ENCODE measurements at regions not wholly inside any gene's neighbourhood (a gene's known extent, or its start where the extent isn't known, plus 50 kb on each side); places are given as distances from the start of the nearest gene placed in this dataset.

DNA sequence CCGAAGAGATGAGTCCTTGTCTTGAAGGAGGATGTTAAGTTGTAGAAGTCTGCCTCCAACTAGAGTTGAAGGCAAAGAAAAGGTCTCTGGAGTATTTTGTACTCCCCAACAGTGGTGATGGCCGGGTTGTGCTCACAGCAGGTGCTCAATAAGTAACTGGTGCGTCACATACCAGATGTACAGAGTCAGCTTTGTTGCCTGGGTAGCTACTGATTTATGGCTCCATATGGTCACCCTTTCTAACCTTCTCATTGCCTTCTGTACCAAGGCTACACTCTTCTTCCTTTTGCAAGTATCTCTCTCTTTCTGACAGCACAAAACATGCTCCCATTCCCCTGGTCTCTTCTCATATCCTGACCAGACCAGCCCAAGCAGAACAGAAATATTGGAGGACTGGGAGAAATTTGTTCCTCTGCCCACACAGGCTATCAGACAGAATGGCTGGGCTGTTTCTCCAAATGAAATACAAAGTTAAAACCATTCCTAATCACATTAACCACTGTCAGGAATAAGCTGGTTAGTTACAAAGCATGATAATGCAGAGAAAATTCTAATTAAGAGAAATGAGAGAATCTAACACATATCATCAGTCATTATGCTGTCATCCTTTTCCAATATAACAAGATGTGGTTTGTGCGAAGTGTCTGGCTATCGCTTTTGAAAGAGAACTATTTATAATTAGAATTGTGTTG is 150.1 kb upstream of the LRRN1 start:
- TF ChIP-seq, protein P1, sequence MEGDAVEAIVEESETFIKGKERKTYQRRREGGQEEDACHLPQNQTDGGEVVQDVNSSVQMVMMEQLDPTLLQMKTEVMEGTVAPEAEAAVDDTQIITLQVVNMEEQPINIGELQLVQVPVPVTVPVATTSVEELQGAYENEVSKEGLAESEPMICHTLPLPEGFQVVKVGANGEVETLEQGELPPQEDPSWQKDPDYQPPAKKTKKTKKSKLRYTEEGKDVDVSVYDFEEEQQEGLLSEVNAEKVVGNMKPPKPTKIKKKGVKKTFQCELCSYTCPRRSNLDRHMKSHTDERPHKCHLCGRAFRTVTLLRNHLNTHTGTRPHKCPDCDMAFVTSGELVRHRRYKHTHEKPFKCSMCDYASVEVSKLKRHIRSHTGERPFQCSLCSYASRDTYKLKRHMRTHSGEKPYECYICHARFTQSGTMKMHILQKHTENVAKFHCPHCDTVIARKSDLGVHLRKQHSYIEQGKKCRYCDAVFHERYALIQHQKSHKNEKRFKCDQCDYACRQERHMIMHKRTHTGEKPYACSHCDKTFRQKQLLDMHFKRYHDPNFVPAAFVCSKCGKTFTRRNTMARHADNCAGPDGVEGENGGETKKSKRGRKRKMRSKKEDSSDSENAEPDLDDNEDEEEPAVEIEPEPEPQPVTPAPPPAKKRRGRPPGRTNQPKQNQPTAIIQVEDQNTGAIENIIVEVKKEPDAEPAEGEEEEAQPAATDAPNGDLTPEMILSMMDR (IDR thresholded peaks at IDR 0.05; ENCODE audit: low read depth, low read length), result no peak
- no peak for TF ChIP-seq EZH2phosphoT487 (IDR thresholded peaks at IDR 0.05; ENCODE audit: low read depth)
